ENCODE measurements at regions not wholly inside any gene's neighbourhood (a gene's known extent, or its start where the extent isn't known, plus 50 kb on each side); places are given as distances from the start of the nearest gene placed in this dataset.

DNA sequence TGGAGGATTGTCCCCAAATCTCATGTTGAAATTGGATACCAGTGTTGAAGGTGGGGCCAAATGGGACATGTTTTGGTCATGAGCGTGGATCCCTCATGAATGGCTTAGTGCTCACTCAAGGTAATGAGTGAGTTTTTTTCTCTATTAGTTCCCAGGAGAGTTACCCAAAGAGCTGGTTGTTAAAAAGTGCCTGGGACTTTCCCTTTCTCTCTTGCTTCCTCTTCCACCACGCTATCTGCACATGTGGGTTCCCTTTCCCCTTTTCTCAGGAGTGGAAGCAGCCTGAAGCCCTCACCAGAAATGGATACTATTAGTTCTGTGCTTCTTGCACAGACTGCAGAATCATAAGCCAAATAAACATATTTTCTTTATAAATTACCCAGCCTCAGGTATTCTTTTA, 465.4 kb downstream of the FSCB start:
- no peak for TF ChIP-seq POLR2A (IDR thresholded peaks at IDR 0.05)
- TF ChIP-seq, protein P1, sequence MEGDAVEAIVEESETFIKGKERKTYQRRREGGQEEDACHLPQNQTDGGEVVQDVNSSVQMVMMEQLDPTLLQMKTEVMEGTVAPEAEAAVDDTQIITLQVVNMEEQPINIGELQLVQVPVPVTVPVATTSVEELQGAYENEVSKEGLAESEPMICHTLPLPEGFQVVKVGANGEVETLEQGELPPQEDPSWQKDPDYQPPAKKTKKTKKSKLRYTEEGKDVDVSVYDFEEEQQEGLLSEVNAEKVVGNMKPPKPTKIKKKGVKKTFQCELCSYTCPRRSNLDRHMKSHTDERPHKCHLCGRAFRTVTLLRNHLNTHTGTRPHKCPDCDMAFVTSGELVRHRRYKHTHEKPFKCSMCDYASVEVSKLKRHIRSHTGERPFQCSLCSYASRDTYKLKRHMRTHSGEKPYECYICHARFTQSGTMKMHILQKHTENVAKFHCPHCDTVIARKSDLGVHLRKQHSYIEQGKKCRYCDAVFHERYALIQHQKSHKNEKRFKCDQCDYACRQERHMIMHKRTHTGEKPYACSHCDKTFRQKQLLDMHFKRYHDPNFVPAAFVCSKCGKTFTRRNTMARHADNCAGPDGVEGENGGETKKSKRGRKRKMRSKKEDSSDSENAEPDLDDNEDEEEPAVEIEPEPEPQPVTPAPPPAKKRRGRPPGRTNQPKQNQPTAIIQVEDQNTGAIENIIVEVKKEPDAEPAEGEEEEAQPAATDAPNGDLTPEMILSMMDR (IDR thresholded peaks at IDR 0.05 in 4 of 5, conservative IDR thresholded peaks at IDR 0.05 in 1 of 5): no peak
- in situ Hi-C loops (cut with MboI; ENCODE audit: low sequenced_read_pairs in 4 of 4) (no loop called here), intact Hi-C loops (cut with DNase I; ENCODE audit: low total_unique reads) (no loop called here)
- DNase-seq: no peak
- no peak overlapping the region for H3K27ac ChIP-seq
- H3K9me3 ChIP-seq: no peaks in the 10 kb centered on the region
- no peak overlapping the region for H3K4me3 ChIP-seq
- no peaks in the 10 kb centered on the region for H3K27me3 ChIP-seq
- H3K4me1 ChIP-seq: no peaks in the 10 kb centered on the region
- ATAC-seq: no peak
- no peaks in the 10 kb centered on the region for H3K36me3 ChIP-seq

DNA sequence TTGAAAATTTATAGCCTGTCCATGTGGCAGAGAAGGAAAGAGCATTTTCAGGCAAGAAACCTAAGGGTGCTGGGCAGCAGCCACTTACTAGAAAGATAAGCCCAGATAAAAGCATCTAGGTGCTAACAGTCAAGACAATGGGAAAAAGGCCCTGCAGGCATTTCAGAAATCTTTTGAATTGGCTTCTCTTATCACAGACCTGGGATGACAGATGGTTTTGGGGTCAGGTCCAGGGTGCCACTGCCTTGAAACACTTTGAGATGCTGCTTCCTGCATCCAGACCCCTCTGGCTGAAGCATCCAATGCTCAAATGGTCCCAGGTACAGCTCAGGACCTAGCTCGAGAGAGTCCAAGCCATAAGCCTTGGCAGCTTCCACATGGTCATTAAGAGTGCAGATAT, 466.5 kb downstream of the FSCB start:
- Histone ChIP-seq H3K36me3 (no peaks in the 10 kb centered on the region), H3K27ac (no peak overlapping the region), H3K4me1 (no peaks in the 10 kb centered on the region), H3K9me3 (no peaks in the 10 kb centered on the region), H3K27me3 (no peaks in the 10 kb centered on the region), H3K4me3 (no peak overlapping the region)
- DNase-seq (no peak), ATAC-seq (no peak)
- intact Hi-C loops (cut with DNase I; ENCODE audit: low total_unique reads) (no loop called here), in situ Hi-C loops (cut with MboI; ENCODE audit: low sequenced_read_pairs in 4 of 4) (no loop called here)
- TF ChIP-seq, protein P1 (IDR thresholded peaks at IDR 0.05 in 4 of 5, conservative IDR thresholded peaks at IDR 0.05 in 1 of 5): no peak
- TF ChIP-seq POLR2A (IDR thresholded peaks at IDR 0.05): no peak

DNA sequence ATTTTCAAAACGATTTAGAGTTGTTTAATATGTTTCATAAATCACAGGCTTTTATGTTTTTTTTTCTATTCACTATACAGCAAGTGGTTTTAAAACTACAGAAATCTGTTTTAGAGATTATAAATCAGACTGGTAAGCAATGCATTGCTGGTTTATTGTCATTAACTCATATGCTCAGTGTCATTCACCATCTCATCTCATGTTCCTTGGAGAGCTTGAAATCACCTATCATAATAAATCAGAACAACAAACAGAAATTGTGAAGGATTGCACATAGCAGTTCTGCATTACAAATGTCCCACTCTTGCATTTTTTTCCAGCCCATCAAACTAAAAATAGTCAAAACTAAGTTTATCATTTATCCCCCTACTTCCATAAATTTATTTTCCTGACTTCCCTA, 470.8 kb downstream of the FSCB start:
- in situ Hi-C loops (cut with MboI; ENCODE audit: low sequenced_read_pairs in 4 of 4): no loop called here
- no peak for ATAC-seq

DNA sequence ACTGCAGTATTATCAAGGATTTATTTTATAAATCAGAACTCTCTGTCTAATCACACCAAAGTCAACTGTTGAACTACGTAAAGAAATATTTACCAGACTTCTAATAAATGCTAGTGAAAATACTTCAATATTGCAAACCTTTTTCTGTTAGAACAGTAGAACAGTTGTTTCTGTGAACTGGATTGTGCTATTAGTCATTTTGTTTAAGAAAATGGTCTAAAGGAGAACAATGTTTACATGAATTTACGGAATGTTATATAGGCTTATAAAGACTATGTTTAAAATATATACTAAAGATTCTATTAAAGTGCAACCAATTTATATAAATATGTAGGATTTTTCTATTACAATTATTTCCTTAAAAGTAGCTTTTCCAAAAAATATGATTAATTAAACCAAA, 471.4 kb downstream of the FSCB start:
- Histone ChIP-seq H3K9me3 (no peaks in the 10 kb centered on the region), H3K36me3 (no peaks in the 10 kb centered on the region), H3K27ac (no peak overlapping the region), H3K4me1 (no peaks in the 10 kb centered on the region), H3K27me3 (no peaks in the 10 kb centered on the region), H3K4me3 (no peak overlapping the region)
- intact Hi-C loops (cut with DNase I; ENCODE audit: low total_unique reads): no loop called here
- in situ Hi-C loops (cut with MboI; ENCODE audit: low sequenced_read_pairs in 4 of 4): no loop called here
- DNase-seq: no peak
- TF ChIP-seq, protein P1 (IDR thresholded peaks at IDR 0.05 in 4 of 5, conservative IDR thresholded peaks at IDR 0.05 in 1 of 5): no peak
- no peak for TF ChIP-seq POLR2A (IDR thresholded peaks at IDR 0.05)
- no peak for ATAC-seq

More for the DNA sequence above, 470.8 kb downstream of the FSCB start:
- Histone ChIP-seq H3K36me3 (no peaks in the 10 kb centered on the region), H3K4me1 (no peaks in the 10 kb centered on the region), H3K4me3 (no peak overlapping the region), H3K9me3 (no peaks in the 10 kb centered on the region), H3K27me3 (no peaks in the 10 kb centered on the region), H3K27ac (no peak overlapping the region)
- intact Hi-C loops (cut with DNase I; ENCODE audit: low total_unique reads): no loop called here
- DNase-seq: no peak
- no peak for TF ChIP-seq POLR2A (IDR thresholded peaks at IDR 0.05)
- TF ChIP-seq, protein P1 (IDR thresholded peaks at IDR 0.05 in 4 of 5, conservative IDR thresholded peaks at IDR 0.05 in 1 of 5): no peak

DNA sequence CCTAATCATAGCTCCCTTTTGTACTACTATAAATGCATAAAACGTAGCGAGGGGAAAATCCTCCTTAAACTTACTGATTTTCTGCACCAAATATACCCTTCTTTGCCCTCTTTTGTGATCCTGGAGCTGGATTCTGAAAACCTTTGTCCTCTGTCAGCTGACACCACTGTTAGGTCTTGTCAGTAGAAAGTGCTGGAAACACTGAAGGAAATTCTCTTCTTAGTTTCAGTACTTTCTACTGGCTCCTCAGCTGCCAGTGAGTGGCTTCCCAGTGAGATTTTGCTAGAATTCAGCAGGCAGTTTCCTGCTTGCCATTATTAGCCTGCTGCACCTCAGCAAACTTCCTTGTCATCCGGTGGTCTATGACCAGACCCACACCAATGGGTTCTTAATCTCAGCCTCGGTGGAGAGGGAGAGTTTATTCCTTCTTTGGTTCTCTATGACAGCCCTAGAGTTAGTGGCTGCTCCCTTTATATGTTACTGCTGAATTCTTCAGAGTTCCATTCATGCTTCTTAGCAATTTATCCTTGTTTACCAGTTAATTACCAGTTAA, 476.2 kb downstream of the FSCB start:
- Histone ChIP-seq H3K9me3 (no peaks in the 10 kb centered on the region), H3K27me3 (no peaks in the 10 kb centered on the region), H3K4me1 (no peaks in the 10 kb centered on the region), H3K36me3 (no peaks in the 10 kb centered on the region), H3K27ac (no peak overlapping the region), H3K4me3 (no peak overlapping the region)
- intact Hi-C loops (cut with DNase I; ENCODE audit: low total_unique reads): no loop called here
- TF ChIP-seq POLR2A (IDR thresholded peaks at IDR 0.05): no peak
- TF ChIP-seq, protein P1 (IDR thresholded peaks at IDR 0.05 in 4 of 5, conservative IDR thresholded peaks at IDR 0.05 in 1 of 5): no peak
- in situ Hi-C loops (cut with MboI; ENCODE audit: low sequenced_read_pairs in 4 of 4): no loop called here
- DNase-seq (no peak), ATAC-seq (no peak)

Measured in gastrocnemius medialis (tissue), 4 donors.